SK-N-SH (cell line): ENCODE measurements at regions not wholly inside any gene's neighbourhood (a gene's known extent, or its start where the extent isn't known, plus 50 kb on each side); places are given as distances from the start of the nearest gene placed in this dataset.

ENCODE experiments used
- CTCF ChIA-PET: fragments of 300-600, 350-600 bp; formaldehyde crosslinking; extraction: SDS; loops from one replicate; lab custom pipeline; 2021; lab: Yijun Ruan, JAX
- POLR2A ChIA-PET: fragments of 350-600 bp; sonication (Branson Sonifier 250); formaldehyde crosslinking; extraction: SDS; loops from one replicate; lab custom pipeline; 2020; ENCODE audit warnings: antibody characterized with exemption, inconsistent platforms; lab: Yijun Ruan, JAX
- DNase-seq: peaks from one replicate; pipeline ENCODE4 v3.0.0; 2012
- H2AFZ ChIP-seq: fragments of 200-600 bp; sonication (generic); 2 replicates; pipeline ENCODE4 v1.8.1; 2016; ENCODE audit warnings: antibody characterized with exemption, mild to moderate bottlenecking, low read depth
- H3F3A ChIP-seq: fragments of 200-600 bp; sonication (generic); replicated peaks from 2 replicates; pipeline ENCODE3; 2016; ENCODE audit warnings: antibody characterized with exemption, mild to moderate bottlenecking; ENCODE audit not compliant: insufficient read depth
- H3K27ac ChIP-seq, 2 experiments: fragments of 200-500 bp in 1 of 2; fragments of 200-600 bp in 1 of 2; sonication (Bioruptor generic) in 1 of 2; sonication (generic), shearing (Covaris generic) in 1 of 2; 2 replicates each; pipeline versions ENCODE4 v1.5.1 to v1.6.1; 2014 to 2016; ENCODE audit warnings: low read depth in 2 of 2, inconsistent platforms in 1 of 2, low read length in 1 of 2, mild to moderate bottlenecking in 1 of 2, mixed read lengths in 1 of 2
- H3K27me3 ChIP-seq: fragments of 200-600 bp; sonication (generic), shearing (Covaris generic); 2 replicates; pipeline ENCODE4 v1.6.1; 2016; ENCODE audit warnings: mixed run types; ENCODE audit not compliant: insufficient read depth
- H3K36me3 ChIP-seq, 2 experiments: fragments of 200-500 bp in 1 of 2; fragments of 200-600 bp in 1 of 2; sonication (Bioruptor generic) in 1 of 2; sonication (generic) in 1 of 2; replicated peaks in 1 of 2; 2 replicates each; pipeline versions ENCODE3 to v1.5.1; 2014 to 2016; ENCODE audit warnings: low read length in 1 of 2, mild to moderate bottlenecking in 1 of 2; ENCODE audit not compliant: insufficient read depth in 2 of 2, control insufficient read depth in 1 of 2
- H3K4me1 ChIP-seq, 2 experiments: fragments of 200-500 bp in 1 of 2; fragments of 200-600 bp in 1 of 2; sonication (Bioruptor generic) in 1 of 2; sonication (generic), shearing (Covaris generic) in 1 of 2; 2 replicates each; pipeline versions ENCODE4 v1.5.1 to v1.6.1; 2014 to 2016; ENCODE audit warnings: low read depth in 1 of 2, low read length in 1 of 2, mixed run types in 1 of 2; ENCODE audit not compliant: insufficient read depth in 2 of 2, control insufficient read depth in 1 of 2
- H3K4me2 ChIP-seq: fragments of 200-600 bp; sonication (generic), shearing (Covaris generic); 2 replicates; pipeline ENCODE4 v1.6.1; 2017; ENCODE audit warnings: mixed run types
- H3K4me3 ChIP-seq, 2 experiments: fragments of 200-500 bp in 1 of 2; fragments of 200-600 bp in 1 of 2; sonication (Bioruptor generic) in 1 of 2; sonication (generic), shearing (Covaris generic) in 1 of 2; 2 replicates each; pipeline versions ENCODE4 v1.5.1 to v1.8.1; 2014 to 2016; ENCODE audit warnings: low read depth in 2 of 2, inconsistent platforms in 1 of 2, low read length in 1 of 2, mild to moderate bottlenecking in 1 of 2, mixed read lengths in 1 of 2, moderate library complexity in 1 of 2
- H3K79me2 ChIP-seq: fragments of 200-600 bp; sonication (generic); 2 replicates; pipeline ENCODE4 v1.8.1; 2017; ENCODE audit warnings: mild to moderate bottlenecking; ENCODE audit not compliant: insufficient read depth
- H3K9ac ChIP-seq: fragments of 200-600 bp; sonication (generic); 2 replicates; pipeline ENCODE4 v1.6.1; 2017; ENCODE audit warnings: mixed run types
- H3K9me2 ChIP-seq: fragments of 200-600 bp; sonication (generic); 2 replicates; pipeline ENCODE4 v1.6.1; 2017; ENCODE audit warnings: mixed run types
- H3K9me3 ChIP-seq: fragments of 200-600 bp; sonication (generic); 2 replicates; pipeline ENCODE4 v1.6.1; 2017; ENCODE audit warnings: mixed run types, mild to moderate bottlenecking, moderate library complexity
- H4K20me1 ChIP-seq: fragments of 200-600 bp; sonication (generic); 2 replicates; pipeline ENCODE4 v1.6.1; 2017; ENCODE audit warnings: mild to moderate bottlenecking, mixed run types; ENCODE audit not compliant: insufficient read depth
- CHD2 ChIP-seq: fragments of 150-350 bp; IDR thresholded peaks from 2 replicates; pipeline ENCODE4 v1.6.1; 2018; ENCODE audit warnings: low read length; ENCODE audit not compliant: partially characterized antibody
- CTCF ChIP-seq: fragments of 200-600 bp; sonication (generic); IDR thresholded peaks from 2 replicates; pipeline ENCODE4 v1.6.1; 2017; ENCODE audit warnings: antibody characterized with exemption, mild to moderate bottlenecking, moderate library complexity
- ELF1 ChIP-seq: IDR thresholded peaks from 2 replicates; pipeline ENCODE4 v1.4.0; 2012
- EZH2phosphoT487 ChIP-seq: fragments of 200-600 bp; sonication (generic); IDR thresholded peaks from 2 replicates; pipeline ENCODE4 v1.6.1; 2017; ENCODE audit warnings: low read depth, mixed run types, mild to moderate bottlenecking, antibody characterized with exemption, moderate library complexity, borderline replicate concordance
- GABPA ChIP-seq: IDR thresholded peaks from 2 replicates; pipeline ENCODE4 v1.4.0; 2012; ENCODE audit warnings: low read depth, mild to moderate bottlenecking
- MEF2A ChIP-seq: IDR thresholded peaks from 2 replicates; pipeline ENCODE4 v1.4.0; 2012; ENCODE audit warnings: low read depth, borderline replicate concordance
- NFIC ChIP-seq: IDR thresholded peaks from 2 replicates; pipeline ENCODE4 v1.4.0; 2012; ENCODE audit warnings: borderline replicate concordance
- NRF1 ChIP-seq: IDR thresholded peaks from 2 replicates; pipeline ENCODE4 v1.6.1; 2012; ENCODE audit warnings: low read depth, mild to moderate bottlenecking, low read length
- POLR2AphosphoS5 ChIP-seq: IDR thresholded peaks from 2 replicates; pipeline ENCODE4 v1.6.1; 2012; ENCODE audit warnings: low read depth, low read length
- RAD21 ChIP-seq: IDR thresholded peaks from 2 replicates; pipeline ENCODE4 v1.6.1; 2012; ENCODE audit warnings: mild to moderate bottlenecking, low read length
- RCOR1 ChIP-seq: fragments of 150-350 bp; IDR thresholded peaks from 2 replicates; pipeline ENCODE4 v1.6.1; 2017; ENCODE audit warnings: antibody characterized with exemption, low read length
- SIN3A ChIP-seq: IDR thresholded peaks from 2 replicates; pipeline ENCODE4 v1.6.1; 2012; ENCODE audit warnings: low read depth, mild to moderate bottlenecking, low read length, moderate library complexity, borderline replicate concordance
- SMC3 ChIP-seq: IDR thresholded peaks from 2 replicates; pipeline ENCODE4 v1.6.1; 2012; ENCODE audit warnings: low read depth, low read length, improper control_type of control experiment
- TAF1 ChIP-seq: IDR thresholded peaks from 2 replicates; pipeline ENCODE4 v1.6.1; 2012; ENCODE audit warnings: low read depth, mild to moderate bottlenecking, low read length, moderate library complexity, borderline replicate concordance
- TCF12 ChIP-seq: IDR thresholded peaks from 2 replicates; pipeline ENCODE4 v1.4.0; 2012
- TEAD4 ChIP-seq: IDR thresholded peaks from 2 replicates; pipeline ENCODE4 v1.4.0; 2012; ENCODE audit warnings: mild to moderate bottlenecking, borderline replicate concordance; ENCODE audit not compliant: insufficient read depth
- USF1 ChIP-seq: IDR thresholded peaks from 2 replicates; pipeline ENCODE4 v1.4.0; 2012; ENCODE audit warnings: low read depth, borderline replicate concordance
- USF2 ChIP-seq: fragments of 150-350 bp; IDR thresholded peaks from 2 replicates; pipeline ENCODE4 v1.6.1; 2017; ENCODE audit warnings: antibody characterized with exemption, low read length, low read depth, borderline replicate concordance
- YY1 ChIP-seq: IDR thresholded peaks from 2 replicates; pipeline ENCODE4 v1.4.0; 2012; ENCODE audit warnings: low read depth, mild to moderate bottlenecking

- no peak overlapping the region for H3K9ac ChIP-seq
- H3K27ac ChIP-seq = no peak overlapping the region
- no peak overlapping the region for H2AFZ ChIP-seq
- no peaks in the 10 kb centered on the region for H3K4me1 ChIP-seq
- TF ChIP-seq TAF1 (no peak), NFIC (no peak), USF1 (no peak), TCF12 (no peak), ELF1 (no peak), RAD21 (no peak), EZH2phosphoT487 (no peak), GABPA (no peak), NRF1 (no peak), MEF2A (no peak), USF2 (no peak), SIN3A (no peak), SMC3 (no peak), CHD2 (no peak), TEAD4 (no peak), YY1 (no peak), POLR2AphosphoS5 (no peak), RCOR1 (no peak), CTCF (no peak)
- no peak overlapping the region for H3K4me2 ChIP-seq
- H3K27me3 ChIP-seq = no peaks in the 10 kb centered on the region
- POLR2A ChIA-PET = no interaction called here
- no peaks in the 10 kb centered on the region for H3K9me3 ChIP-seq
- no peak overlapping the region for H3K4me3 ChIP-seq
- CTCF ChIA-PET = interaction anchor here (0.8 kb wide), 1 partner anchor 454 kb away, joined by 3 read pairs; no protein-coding TSS in a partner anchor
- no peaks in the 10 kb centered on the region for H3K36me3 ChIP-seq
- no peaks in the 10 kb centered on the region for H3K79me2 ChIP-seq
- no peaks in the 10 kb centered on the region for H3F3A ChIP-seq
- no peaks in the 10 kb centered on the region for H4K20me1 ChIP-seq
- no peak for DNase-seq
- H3K9me2 ChIP-seq = no peaks in the 10 kb centered on the region
Measured at GRCh38 chr1:191992118-191992517, 166.1 kb upstream of the RGS18 start.
